B cell (primary cell): ENCODE measurements at regions not wholly inside any gene's neighbourhood (a gene's known extent, or its start where the extent isn't known, plus 50 kb on each side); places are given as distances from the start of the nearest gene placed in this dataset.

Source experiments
- ATAC-seq: fragments of 200-7000 bp; cut with Tn5 transposase; one replicate; pipeline ENCODE4 v1.10.0; 2021; ENCODE audit warnings: low read depth, mild to moderate bottlenecking, moderate number of reproducible peaks, moderate library complexity
- CTCF ChIA-PET: fragments of 350-600 bp; sonication (Branson Sonifier 250); formaldehyde crosslinking; loops from one replicate; lab custom pipeline; 2021; ENCODE audit warnings: antibody characterized with exemption, inconsistent platforms; lab: Charles Lee
- POLR2A ChIA-PET: fragments of 350-600 bp; sonication (Branson Sonifier 250); formaldehyde crosslinking; loops from one replicate; lab custom pipeline; 2021; ENCODE audit warnings: antibody characterized with exemption; lab: Charles Lee
- DNase-seq: peaks from one replicate; pipeline ENCODE4 v3.0.0; 2013
- H2AFZ ChIP-seq: 2 replicates; pipeline ENCODE4 v1.6.1; 2012; ENCODE audit warnings: mild to moderate bottlenecking, low read depth, low read length; ENCODE audit not compliant: insufficient read depth, poor library complexity, severe bottlenecking
- H3K27ac ChIP-seq, 2 donors: 1 replicate in 1 of 2; 2 replicates in 1 of 2; pipeline ENCODE4 v1.5.1; 2012 to 2013; ENCODE audit warnings: low read length in 2 of 2, mild to moderate bottlenecking in 2 of 2, moderate library complexity in 1 of 2
- H3K27me3 ChIP-seq, 4 experiments: fragments of 200-600 bp in 1 of 4; sonication (generic) in 1 of 4; replicated peaks in 1 of 4; 1 replicate in 2 of 4; 2 replicates in 2 of 4; pipeline versions ENCODE4 v1.6.1 to v1.7.0; 2013 to 2016; ENCODE audit warnings: low read length in 3 of 4, mild to moderate bottlenecking in 2 of 4, mixed read lengths in 1 of 4, moderate library complexity in 1 of 4; ENCODE audit not compliant: insufficient read depth in 4 of 4, control insufficient read depth in 3 of 4; ENCODE audit errors: control extremely low read depth in 1 of 4
- H3K36me3 ChIP-seq, 2 experiments: replicated peaks in 1 of 2; 1 replicate in 1 of 2; 2 replicates in 1 of 2; pipeline versions ENCODE4 v1.6.1 to v1.7.1; 2013; ENCODE audit warnings: low read length in 1 of 2; ENCODE audit not compliant: insufficient read depth in 2 of 2, control insufficient read depth in 1 of 2; ENCODE audit errors: control extremely low read depth in 1 of 2, extremely low read depth in 1 of 2
- H3K4me1 ChIP-seq, 2 donors: fragments of 200-600 bp in 1 of 2; sonication (generic) in 1 of 2; 1 replicate in 1 of 2; 2 replicates in 1 of 2; pipeline versions ENCODE4 v1.5.1 to v1.6.1; 2013 to 2017; ENCODE audit warnings: low read length in 2 of 2; ENCODE audit not compliant: control insufficient read depth in 2 of 2, insufficient read depth in 2 of 2
- H3K4me2 ChIP-seq: replicated peaks from 2 replicates; pipeline ENCODE3; 2012; ENCODE audit warnings: mild to moderate bottlenecking, low read depth, low read length; ENCODE audit not compliant: poor library complexity, severe bottlenecking
- H3K4me3 ChIP-seq, 5 experiments: fragments of 200-600 bp in 1 of 5; sonication (generic) in 1 of 5; 1 replicate in 3 of 5; 2 replicates in 2 of 5; pipeline versions ENCODE4 v1.5.1 to v1.7.0; 2011 to 2016; ENCODE audit warnings: low read length in 4 of 5, mild to moderate bottlenecking in 4 of 5, low read depth in 2 of 5, control low read depth in 1 of 5, moderate library complexity in 1 of 5; ENCODE audit not compliant: insufficient read depth in 1 of 5; ENCODE audit errors: control extremely low read depth in 1 of 5, extremely low read depth in 1 of 5
- H3K79me2 ChIP-seq: fragments of 200-600 bp; sonication (generic); one replicate; pipeline ENCODE4 v1.6.0; 2016; ENCODE audit warnings: low read length; ENCODE audit not compliant: control insufficient read depth, insufficient read depth
- H3K9ac ChIP-seq: fragments of 200-600 bp; sonication (generic); 2 replicates; pipeline ENCODE4 v1.6.1; 2017; ENCODE audit warnings: mild to moderate bottlenecking, low read length, moderate library complexity
- H3K9me3 ChIP-seq, 3 donors: one replicate each; pipeline versions ENCODE4 v1.6.1 to v1.7.1; 2013; ENCODE audit warnings: low read length in 2 of 3; ENCODE audit not compliant: control insufficient read depth in 2 of 3, insufficient read depth in 1 of 3; ENCODE audit errors: control extremely low read depth in 1 of 3
- H4K20me1 ChIP-seq: 2 replicates; pipeline ENCODE4 v1.6.0; 2012; ENCODE audit warnings: mild to moderate bottlenecking, low read length; ENCODE audit not compliant: insufficient read depth, control insufficient read depth, poor library complexity, severe bottlenecking
- H3K27ac Mint-ChIP-seq: one replicate; pipeline ENCODE4 v1.8.0; 2021; ENCODE audit warnings: mixed read lengths
- H3K27me3 Mint-ChIP-seq: one replicate; pipeline ENCODE4 v1.8.0; 2021; ENCODE audit warnings: mixed read lengths
- H3K4me1 Mint-ChIP-seq: one replicate; pipeline ENCODE4 v1.8.0; 2021; ENCODE audit warnings: mixed read lengths
- H3K4me3 Mint-ChIP-seq: one replicate; pipeline ENCODE4 v1.8.0; 2021; ENCODE audit warnings: mixed read lengths
- H3K9me3 Mint-ChIP-seq: one replicate; pipeline ENCODE4 v1.8.0; 2022; ENCODE audit warnings: mixed read lengths; ENCODE audit not compliant: insufficient read depth
- EZH2 ChIP-seq: IDR thresholded peaks from 2 replicates; pipeline ENCODE4 v1.6.1; 2012; ENCODE audit warnings: borderline replicate concordance, low read depth, mild to moderate bottlenecking, moderate library complexity, low read length; ENCODE audit not compliant: insufficient read depth, poor library complexity, severe bottlenecking
- WGBS: methylation state at CpG from one replicate; pipeline ENCODE4 v1.1.5; 2013; ENCODE audit warnings: missing lambda C conversion rate; ENCODE audit not compliant: insufficient coverage; 5-methylcytosine and 5-hydroxymethylcytosine counted together
- intact Hi-C: fragments of 100-400 bp; cut with micrococcal nuclease; formaldehyde crosslinking; loops from one replicate; pipeline ENCODE4 v1.10.0; 2022
- TF ChIP-seq, protein P1 (sequence below): fragments of 200-600 bp; IDR thresholded peaks from one replicate; pipeline ENCODE4 v1.8.0; 2022; ENCODE audit warnings: antibody characterized with exemption, mild to moderate bottlenecking

GRCh38 chr16:64122177-64122576 lies 999.7 kb downstream of the CDH11 start:
- no peaks in the 10 kb centered on the region for H3K36me3 ChIP-seq
- Mint-ChIP-seq H3K27ac (no peak overlapping the region), H3K9me3 (peaks cover 3% of the 10 kb centered on the region), H3K4me1 (no peaks in the 10 kb centered on the region), H3K27me3 (no peaks in the 10 kb centered on the region), H3K4me3 (no peak overlapping the region)
- no peaks in the 10 kb centered on the region for H3K79me2 ChIP-seq
- H3K9me3 ChIP-seq: peaks cover 0 to 2% (median 0%) of the 10 kb centered on the region in 3 donors
- no peak for TF ChIP-seq EZH2
- TF ChIP-seq, protein P1, sequence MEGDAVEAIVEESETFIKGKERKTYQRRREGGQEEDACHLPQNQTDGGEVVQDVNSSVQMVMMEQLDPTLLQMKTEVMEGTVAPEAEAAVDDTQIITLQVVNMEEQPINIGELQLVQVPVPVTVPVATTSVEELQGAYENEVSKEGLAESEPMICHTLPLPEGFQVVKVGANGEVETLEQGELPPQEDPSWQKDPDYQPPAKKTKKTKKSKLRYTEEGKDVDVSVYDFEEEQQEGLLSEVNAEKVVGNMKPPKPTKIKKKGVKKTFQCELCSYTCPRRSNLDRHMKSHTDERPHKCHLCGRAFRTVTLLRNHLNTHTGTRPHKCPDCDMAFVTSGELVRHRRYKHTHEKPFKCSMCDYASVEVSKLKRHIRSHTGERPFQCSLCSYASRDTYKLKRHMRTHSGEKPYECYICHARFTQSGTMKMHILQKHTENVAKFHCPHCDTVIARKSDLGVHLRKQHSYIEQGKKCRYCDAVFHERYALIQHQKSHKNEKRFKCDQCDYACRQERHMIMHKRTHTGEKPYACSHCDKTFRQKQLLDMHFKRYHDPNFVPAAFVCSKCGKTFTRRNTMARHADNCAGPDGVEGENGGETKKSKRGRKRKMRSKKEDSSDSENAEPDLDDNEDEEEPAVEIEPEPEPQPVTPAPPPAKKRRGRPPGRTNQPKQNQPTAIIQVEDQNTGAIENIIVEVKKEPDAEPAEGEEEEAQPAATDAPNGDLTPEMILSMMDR: no peak
- POLR2A ChIA-PET: no interaction called here
- ATAC-seq (no peak), DNase-seq (no peak)
- intact Hi-C loops: no loop called here
- CTCF ChIA-PET: no interaction called here
- H3K4me1 ChIP-seq: no peaks in the 10 kb centered on the region
- no peak overlapping the region for H3K4me3 ChIP-seq
- no peaks in the 10 kb centered on the region for H4K20me1 ChIP-seq
- WGBS: no CpG with 5 or more reads among the region's 2 CpGs
- no peak overlapping the region for H3K4me2 ChIP-seq
- no peaks in the 10 kb centered on the region for H3K27me3 ChIP-seq
- no peak overlapping the region for H3K9ac ChIP-seq
- no peak overlapping the region for H2AFZ ChIP-seq
- H3K27ac ChIP-seq: no peak overlapping the region

DNA sequence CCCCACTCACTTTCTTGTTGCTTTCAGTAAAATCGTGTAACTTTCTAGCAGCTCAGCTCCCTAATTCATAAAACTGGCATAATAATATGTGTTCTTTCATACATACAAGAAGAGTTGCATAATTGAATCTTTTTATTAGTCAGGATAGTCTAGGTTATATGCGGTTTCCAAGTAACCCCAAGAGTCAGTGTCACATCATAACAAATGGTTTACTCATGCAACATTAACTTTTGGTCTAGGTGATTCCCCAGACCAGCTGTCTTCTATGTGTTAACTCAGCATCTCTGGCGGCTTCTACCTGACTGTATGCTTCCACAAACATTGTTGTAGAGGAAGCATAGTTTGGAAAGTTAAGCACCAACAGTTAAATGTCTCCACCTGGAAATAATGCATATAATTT lies 1000.4 kb downstream of the CDH11 start:
- H3K4me2 ChIP-seq: no peak overlapping the region
- intact Hi-C loops: no loop called here
- Mint-ChIP-seq H3K27me3 (no peaks in the 10 kb centered on the region), H3K4me3 (no peak overlapping the region), H3K9me3 (peaks cover 3% of the 10 kb centered on the region), H3K4me1 (no peaks in the 10 kb centered on the region), H3K27ac (no peak overlapping the region)
- no CpG with 5 or more reads among the region's 3 CpGs for whole genome bisulfite sequencing
- POLR2A ChIA-PET: no interaction called here
- TF ChIP-seq EZH2: no peak
- TF ChIP-seq, protein P1: no peak
- H3K9me3 ChIP-seq: peaks cover 0 to 2% (median 0%) of the 10 kb centered on the region in 3 donors
- H3K79me2 ChIP-seq: no peaks in the 10 kb centered on the region
- H3K4me3 ChIP-seq: no peak overlapping the region
- H3K27ac ChIP-seq: no peak overlapping the region
- H3K27me3 ChIP-seq: no peaks in the 10 kb centered on the region
- ATAC-seq (no peak), DNase-seq (no peak)
- CTCF ChIA-PET: no interaction called here
- no peaks in the 10 kb centered on the region for H3K36me3 ChIP-seq
- no peak overlapping the region for H2AFZ ChIP-seq
- H4K20me1 ChIP-seq: no peaks in the 10 kb centered on the region
- no peaks in the 10 kb centered on the region for H3K4me1 ChIP-seq
- no peak overlapping the region for H3K9ac ChIP-seq
